Astrocyte of the spinal cord (primary cell): ENCODE measurements at regions not wholly inside any gene's neighbourhood (a gene's known extent, or its start where the extent isn't known, plus 50 kb on each side); places are given as distances from the start of the nearest gene placed in this dataset.

Source experiments
- DNase-seq: peaks from one replicate; pipeline ENCODE4 v3.0.0; 2011; ENCODE audit warnings: low read depth, low spot score
- H3K4me3 ChIP-seq: 2 replicates; pipeline ENCODE4 v1.5.1; 2011; ENCODE audit warnings: low read depth, mild to moderate bottlenecking, low read length, moderate library complexity
- CTCF ChIP-seq: IDR thresholded peaks from 2 replicates; pipeline ENCODE4 v1.5.1; 2012; ENCODE audit warnings: low read depth, mild to moderate bottlenecking, low read length, inconsistent platforms
- in situ Hi-C: cut with HindIII; loops from 2 replicates; pipeline ENCODE4 v1.10.0; 2017; ENCODE audit warnings: low sequenced_read_pairs

GRCh38 chr10:78620985-78621799, 447.6 kb upstream of the ZMIZ1 start:
- TF ChIP-seq CTCF: no peak
- in situ Hi-C loops: no loop called here
- no peak overlapping the region for H3K4me3 ChIP-seq
- DNase-seq: no peak

GRCh38 chr10:78623578-78624215, 445.1 kb upstream of the ZMIZ1 start:
- in situ Hi-C loops: no loop called here
- peak; percentile 80 for DNase-seq

GRCh38 chr10:78624791-78625190, 444.0 kb upstream of the ZMIZ1 start:
- DNase-seq: no peak
- no peak for TF ChIP-seq CTCF
- in situ Hi-C loops: no loop called here
- no peak overlapping the region for H3K4me3 ChIP-seq

More at GRCh38 chr10:78623578-78624215, 445.1 kb upstream of the ZMIZ1 start:
- no peak for TF ChIP-seq CTCF
- no peak overlapping the region for H3K4me3 ChIP-seq

- in situ Hi-C loops: no loop called here
- no peak for TF ChIP-seq CTCF
- no peak overlapping the region for H3K4me3 ChIP-seq
- no peak for DNase-seq
These were observed 442.3 kb upstream of the ZMIZ1 start for GRCh38 chr10:78626471-78626870.

GRCh38 chr10:78627254-78627795, 441.4 kb upstream of the ZMIZ1 start:
- no peak overlapping the region for H3K4me3 ChIP-seq
- no peak for TF ChIP-seq CTCF
- in situ Hi-C loops: no loop called here
- DNase-seq: no peak

- in situ Hi-C loops: no loop called here
- TF ChIP-seq CTCF: no peak
- no peak for DNase-seq
- no peak overlapping the region for H3K4me3 ChIP-seq
These were observed 439.8 kb upstream of the ZMIZ1 start for GRCh38 chr10:78628976-78629375.
